BLaER1 treated with 17β-estradiol and CSF1 and Interleukin-3, amounts not matched to agents 10 nM and 100 nM (cell line): ENCODE measurements at regions not wholly inside any gene's neighbourhood (a gene's known extent, or its start where the extent isn't known, plus 50 kb on each side); places are given as distances from the start of the nearest gene placed in this dataset.

Experiments used
- H3K27ac ChIP-seq, 11 experiments: shearing (Covaris generic); formaldehyde crosslinking; 2 replicates each; pipeline ENCODE4 v1.8.1; 2022
- H3K27me3 ChIP-seq, 11 experiments: shearing (Covaris generic); formaldehyde crosslinking; 2 replicates each; pipeline ENCODE4 v1.8.1; 2022
- H3K36me3 ChIP-seq, 11 experiments: shearing (Covaris generic); formaldehyde crosslinking; 2 replicates each; pipeline ENCODE4 v1.8.1; 2022
- H3K4me1 ChIP-seq, 10 experiments: shearing (Covaris generic); formaldehyde crosslinking; 2 replicates each; pipeline ENCODE4 v1.8.1; 2022
- H3K4me2 ChIP-seq, 11 experiments: shearing (Covaris generic); formaldehyde crosslinking; 2 replicates each; pipeline ENCODE4 v1.8.1; 2022
- H3K4me3 ChIP-seq, 10 experiments: shearing (Covaris generic); formaldehyde crosslinking; 2 replicates each; pipeline ENCODE4 v1.8.1; 2022
- H3K9ac ChIP-seq, 11 experiments: shearing (Covaris generic); formaldehyde crosslinking; 2 replicates each; pipeline ENCODE4 v1.8.1; 2022
- H3K9me3 ChIP-seq, 11 experiments: shearing (Covaris generic); formaldehyde crosslinking; replicated peaks in 1 of 11; 2 replicates each; pipeline ENCODE4 v1.8.1; 2022
- H4K20me1 ChIP-seq, 11 experiments: shearing (Covaris generic); formaldehyde crosslinking; 2 replicates each; pipeline ENCODE4 v1.8.1; 2022
- Cebpa-rat ChIP-seq, 11 experiments: shearing (Covaris generic); IDR thresholded peaks; 2 replicates each; pipeline ENCODE4 v1.8.1; 2022

DNA sequence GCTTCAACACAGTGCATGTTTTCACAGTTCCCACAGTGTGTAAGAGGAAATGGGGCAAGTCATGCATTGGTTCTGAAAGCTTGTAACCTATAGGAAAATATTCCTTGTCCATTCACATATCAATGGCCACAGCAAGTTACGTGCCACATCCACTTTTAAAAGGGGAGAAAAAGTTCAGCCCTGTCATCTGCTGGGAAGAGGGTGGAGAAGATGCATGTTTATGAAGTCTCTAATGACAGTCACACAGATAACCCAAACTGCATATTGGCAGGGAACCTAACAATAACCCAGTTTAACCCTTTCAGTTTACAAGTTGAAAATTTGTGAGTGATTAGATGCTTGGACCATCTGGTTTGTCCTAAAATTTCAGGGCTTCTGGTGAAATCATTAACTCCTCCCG, 159.3 kb downstream of the MTRR start:
- H3K4me2 ChIP-seq: no peak overlapping the region
- no peaks in the 10 kb centered on the region for H3K27me3 ChIP-seq
- no peaks in the 10 kb centered on the region for H3K36me3 ChIP-seq
- H3K9me3 ChIP-seq: peaks cover 0 to 6% (median 0%) of the 10 kb centered on the region in 11 experiments; a peak in 5 of 22 replicates
- H4K20me1 ChIP-seq: no peaks in the 10 kb centered on the region
- no peak overlapping the region for H3K4me3 ChIP-seq
- H3K9ac ChIP-seq: no peak overlapping the region
- TF ChIP-seq Cebpa-rat (IDR thresholded peaks at IDR 0.05): no peak
- H3K4me1 ChIP-seq: no peaks in the 10 kb centered on the region
- H3K27ac ChIP-seq: no peak overlapping the region

DNA sequence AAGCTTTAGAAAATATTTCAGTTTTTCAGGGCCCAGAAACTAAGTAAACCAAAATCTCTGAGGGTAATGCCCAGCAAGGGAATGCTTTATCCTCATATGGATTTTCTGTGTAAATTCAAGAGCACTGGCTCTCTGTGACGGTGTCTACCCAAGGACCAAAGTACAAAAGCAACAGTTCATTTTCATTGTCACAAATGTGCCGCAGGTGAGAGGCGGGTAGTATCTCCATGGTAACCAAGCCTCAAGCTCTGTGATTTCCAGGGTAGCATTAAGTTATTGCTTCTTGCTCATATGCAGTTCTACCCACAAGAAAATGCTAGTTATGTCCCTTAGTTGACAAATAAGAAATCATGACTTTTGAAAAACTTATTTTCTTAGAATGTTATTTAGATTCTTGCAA, 164.3 kb downstream of the MTRR start:
- no peak for TF ChIP-seq Cebpa-rat (IDR thresholded peaks at IDR 0.05)
- H3K27ac ChIP-seq: no peak overlapping the region
- H3K4me2 ChIP-seq: no peak overlapping the region
- no peak overlapping the region for H3K9ac ChIP-seq
- no peaks in the 10 kb centered on the region for H3K4me1 ChIP-seq
- H4K20me1 ChIP-seq: no peaks in the 10 kb centered on the region
- peaks cover 0 to 21% (median 10%) of the 10 kb centered on the region in 11 experiments; a peak in 14 of 22 replicates for H3K9me3 ChIP-seq
- H3K4me3 ChIP-seq: no peak overlapping the region
- H3K27me3 ChIP-seq: no peaks in the 10 kb centered on the region
- H3K36me3 ChIP-seq: no peaks in the 10 kb centered on the region

DNA sequence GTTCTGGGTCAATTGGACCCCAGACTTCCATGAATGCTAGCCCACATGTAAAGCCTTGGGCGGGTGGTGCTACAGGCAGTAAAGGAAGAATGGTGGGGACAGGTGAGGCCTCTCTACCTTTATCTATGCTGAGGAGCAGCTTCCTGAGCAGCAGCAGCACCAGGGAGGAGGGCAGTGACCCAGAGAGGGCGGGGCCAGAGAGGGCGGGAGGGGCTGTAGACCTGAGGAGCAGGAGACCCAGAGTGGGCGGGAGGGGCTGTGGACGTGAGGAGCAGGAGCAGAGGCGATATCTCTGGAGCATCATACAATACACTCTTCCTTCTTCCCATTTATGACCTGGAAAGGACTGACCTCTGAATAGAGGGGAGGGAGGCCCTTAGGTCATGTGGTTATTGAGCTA, 165.9 kb downstream of the MTRR start:
- no peak overlapping the region for H3K9ac ChIP-seq
- no peak overlapping the region for H3K4me3 ChIP-seq
- no peaks in the 10 kb centered on the region for H3K36me3 ChIP-seq
- no peak for TF ChIP-seq Cebpa-rat (IDR thresholded peaks at IDR 0.05)
- no peaks in the 10 kb centered on the region for H3K27me3 ChIP-seq
- H3K9me3 ChIP-seq: peaks cover 0 to 21% (median 12%) of the 10 kb centered on the region in 11 experiments; a peak in 14 of 22 replicates
- no peak overlapping the region for H3K4me2 ChIP-seq
- H3K4me1 ChIP-seq: no peaks in the 10 kb centered on the region
- H3K27ac ChIP-seq: no peak overlapping the region
- no peaks in the 10 kb centered on the region for H4K20me1 ChIP-seq

DNA sequence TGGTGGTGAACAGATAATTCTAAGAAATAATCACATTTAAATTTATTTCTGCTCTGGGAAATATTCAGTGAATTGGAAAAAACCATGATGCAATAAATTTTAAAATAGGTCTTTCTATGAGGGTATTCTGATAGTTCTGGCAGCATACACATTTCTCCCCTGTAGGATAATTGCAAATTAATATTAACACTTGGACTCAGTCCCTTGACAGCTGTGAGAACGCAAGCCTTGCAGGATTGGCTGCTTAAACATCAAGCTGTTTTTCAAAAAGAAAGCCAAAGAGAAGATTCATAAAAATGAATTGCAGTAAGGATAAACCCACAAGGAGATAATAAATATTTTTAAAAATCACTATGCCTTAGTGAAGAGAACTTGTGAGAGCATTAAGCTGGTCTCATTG, 180.0 kb downstream of the MTRR start:
- Histone ChIP-seq H3K4me2 (no peak overlapping the region), H3K27ac (no peak overlapping the region)
- no peak for TF ChIP-seq Cebpa-rat (IDR thresholded peaks at IDR 0.05)

DNA sequence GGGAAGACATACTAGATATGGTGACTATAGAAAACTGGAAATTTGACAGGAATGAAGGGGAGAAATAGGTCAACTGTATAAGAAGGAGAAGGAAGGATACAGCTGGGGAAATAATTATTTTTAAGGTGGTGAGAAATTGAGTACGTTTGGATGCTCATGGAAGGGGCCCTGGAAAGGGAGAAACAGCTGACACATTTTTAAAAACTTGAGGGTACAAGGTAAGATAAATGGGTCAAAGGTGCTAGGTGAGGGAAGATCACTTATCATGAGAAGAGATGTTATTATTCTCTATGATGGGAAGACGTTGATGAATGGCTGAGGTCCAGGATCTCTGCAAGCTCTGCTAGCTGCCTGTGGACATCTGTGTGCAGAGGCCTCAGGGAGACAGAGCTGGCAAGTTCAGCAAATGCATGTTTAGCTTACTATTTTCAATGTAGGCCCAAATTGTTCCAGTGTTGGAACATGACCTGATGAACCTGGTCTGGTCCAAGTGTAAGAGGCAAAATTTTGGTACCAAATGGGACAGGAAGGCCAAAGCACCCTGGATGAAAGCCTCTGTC, 181.7 kb downstream of the MTRR start:
- no peak overlapping the region for H3K4me3 ChIP-seq
- H3K27me3 ChIP-seq: no peaks in the 10 kb centered on the region
- TF ChIP-seq Cebpa-rat (IDR thresholded peaks at IDR 0.05): no peak
- no peaks in the 10 kb centered on the region for H4K20me1 ChIP-seq
- H3K27ac ChIP-seq: no peak overlapping the region
- no peaks in the 10 kb centered on the region for H3K36me3 ChIP-seq
- H3K4me1 ChIP-seq: no peaks in the 10 kb centered on the region
- no peak overlapping the region for H3K4me2 ChIP-seq
- no peak overlapping the region for H3K9ac ChIP-seq
- H3K9me3 ChIP-seq: peaks cover 0 to 14% (median 2%) of the 10 kb centered on the region in 11 experiments; a peak in 7 of 22 replicates

More for the DNA sequence above, 180.0 kb downstream of the MTRR start:
- Histone ChIP-seq H3K36me3 (no peaks in the 10 kb centered on the region), H3K9ac (no peak overlapping the region), H3K9me3 (peaks cover 0 to 26% (median 5%) of the 10 kb centered on the region in 11 experiments; a peak in 9 of 22 replicates), H4K20me1 (no peaks in the 10 kb centered on the region), H3K4me1 (no peaks in the 10 kb centered on the region), H3K27me3 (no peaks in the 10 kb centered on the region), H3K4me3 (no peak overlapping the region)

DNA sequence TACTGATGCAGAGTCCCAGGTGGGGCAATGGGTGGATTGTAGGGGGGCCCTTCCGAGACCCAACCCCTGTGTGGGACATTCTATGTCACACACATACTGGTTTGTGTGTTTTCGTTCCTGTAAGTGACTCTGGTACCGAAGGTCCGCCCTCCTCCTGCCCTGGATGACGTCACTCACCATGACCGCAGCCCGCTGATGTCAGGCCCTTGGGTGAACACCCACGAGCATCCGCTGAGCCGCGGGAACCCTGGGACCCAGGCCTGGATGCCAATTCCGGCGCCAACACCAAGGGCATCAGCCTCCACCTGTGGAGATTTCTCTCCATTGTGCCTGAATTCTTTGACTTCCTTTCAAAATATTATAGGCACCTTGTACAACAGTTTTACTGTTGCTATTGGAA, 184.3 kb downstream of the MTRR start:
- TF ChIP-seq Cebpa-rat (IDR thresholded peaks at IDR 0.05): no peak
- H3K9me3 ChIP-seq: peaks cover 0 to 12% (median 0%) of the 10 kb centered on the region in 11 experiments; a peak in 4 of 22 replicates
- peaks cover 7 to 17% (median 10%) of the 10 kb centered on the region in 10 experiments; a peak in 19 of 20 replicates for H3K4me1 ChIP-seq
- no peak overlapping the region for H3K4me2 ChIP-seq
- H3K36me3 ChIP-seq: no peaks in the 10 kb centered on the region
- H4K20me1 ChIP-seq: no peaks in the 10 kb centered on the region
- H3K27ac ChIP-seq: no peak overlapping the region
- H3K4me3 ChIP-seq: no peak overlapping the region
- H3K27me3 ChIP-seq: 0 out of 22 replicates have a peak, but pooled peaks cover 0 to 2% (median 0%) of the 10 kb centered on the region in 11 experiments
- H3K9ac ChIP-seq: no peak overlapping the region

DNA sequence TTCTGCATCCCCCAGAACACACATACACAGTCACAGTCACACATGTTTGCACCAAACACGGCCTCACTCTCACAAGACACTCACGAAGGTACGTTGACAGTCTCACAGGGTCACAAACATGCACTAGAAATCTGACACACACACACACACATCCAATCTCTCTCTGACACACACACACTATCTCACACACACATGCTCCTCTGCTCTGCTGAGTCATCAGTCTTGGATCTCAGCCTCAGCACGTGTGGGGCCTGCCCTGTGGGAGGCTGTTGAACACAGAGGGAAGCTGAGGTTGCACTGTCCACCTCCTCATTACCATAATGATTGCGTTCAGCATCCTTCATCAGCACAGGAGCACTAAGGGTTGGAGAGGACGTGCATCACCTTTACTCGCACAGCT, 188.8 kb downstream of the MTRR start:
- no peaks in the 10 kb centered on the region for H4K20me1 ChIP-seq
- H3K27ac ChIP-seq: peak overlapping the region in 7 of 11 experiments; percentile 69 to 85 (median 79); a peak in 10 of 22 replicates
- H3K27me3 ChIP-seq: peaks cover 0 to 9% (median 0%) of the 10 kb centered on the region in 11 experiments; a peak in 4 of 22 replicates
- peaks cover 44 to 60% (median 48%) of the 10 kb centered on the region in 10 experiments for H3K4me1 ChIP-seq
- peak overlapping the region; percentile 18 to 96 (median 93); a peak in 20 of 22 replicates for H3K4me2 ChIP-seq
- H3K9ac ChIP-seq: peak overlapping the region in 1 of 11 experiments; percentile 77; a peak in 2 of 22 replicates
- no peak for TF ChIP-seq Cebpa-rat (IDR thresholded peaks at IDR 0.05)
- H3K36me3 ChIP-seq: no peaks in the 10 kb centered on the region
- H3K9me3 ChIP-seq: peaks cover 0 to 7% (median 0%) of the 10 kb centered on the region in 11 experiments; a peak in 2 of 22 replicates
- no peak overlapping the region for H3K4me3 ChIP-seq

DNA sequence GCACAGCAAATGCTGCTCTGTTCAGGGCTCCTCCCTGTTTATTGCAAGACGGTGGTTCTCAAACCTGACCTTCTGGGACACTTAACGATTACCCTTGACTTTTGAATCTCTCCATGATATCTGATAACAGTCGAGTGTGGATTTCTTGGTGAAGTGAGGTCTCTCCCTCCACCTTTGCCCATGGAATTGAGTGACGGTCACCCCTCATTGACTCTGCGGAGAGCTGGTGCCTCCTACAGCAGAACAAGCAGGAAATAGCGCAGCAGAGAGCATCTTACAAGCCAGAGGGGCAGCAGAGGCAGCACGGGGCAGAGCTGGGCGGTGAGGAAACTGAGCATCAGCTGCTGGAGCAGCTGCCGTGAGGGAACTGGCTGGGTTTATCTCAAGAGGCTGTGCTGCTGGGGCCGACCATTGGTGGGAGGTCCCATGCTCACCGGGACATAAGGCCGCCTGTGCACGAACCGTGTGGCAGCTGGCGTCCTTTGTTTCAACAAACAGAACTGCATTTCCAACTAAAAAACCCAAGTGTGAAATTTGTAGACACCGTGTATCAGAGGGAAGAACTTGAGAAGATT, 189.8 kb downstream of the MTRR start:
- H3K27ac ChIP-seq: peak overlapping the region in 9 of 11 experiments; percentile 9 to 85 (median 78); a peak in 16 of 22 replicates
- no peaks in the 10 kb centered on the region for H3K9me3 ChIP-seq
- TF ChIP-seq Cebpa-rat (IDR thresholded peaks at IDR 0.05): no peak
- peaks cover 0 to 9% (median 0%) of the 10 kb centered on the region in 11 experiments; a peak in 4 of 22 replicates for H3K27me3 ChIP-seq
- H3K9ac ChIP-seq: peak overlapping the region in 8 of 11 experiments; percentile 39 to 77 (median 64); a peak in 15 of 22 replicates
- peak overlapping the region; percentile 18 to 96 (median 93) for H3K4me2 ChIP-seq
- H4K20me1 ChIP-seq: no peaks in the 10 kb centered on the region
- H3K4me1 ChIP-seq: peaks cover 44 to 60% (median 48%) of the 10 kb centered on the region in 10 experiments
- H3K36me3 ChIP-seq: no peaks in the 10 kb centered on the region
- peak overlapping the region in 2 of 10 experiments; percentile 20 to 26; a peak in 5 of 20 replicates for H3K4me3 ChIP-seq

DNA sequence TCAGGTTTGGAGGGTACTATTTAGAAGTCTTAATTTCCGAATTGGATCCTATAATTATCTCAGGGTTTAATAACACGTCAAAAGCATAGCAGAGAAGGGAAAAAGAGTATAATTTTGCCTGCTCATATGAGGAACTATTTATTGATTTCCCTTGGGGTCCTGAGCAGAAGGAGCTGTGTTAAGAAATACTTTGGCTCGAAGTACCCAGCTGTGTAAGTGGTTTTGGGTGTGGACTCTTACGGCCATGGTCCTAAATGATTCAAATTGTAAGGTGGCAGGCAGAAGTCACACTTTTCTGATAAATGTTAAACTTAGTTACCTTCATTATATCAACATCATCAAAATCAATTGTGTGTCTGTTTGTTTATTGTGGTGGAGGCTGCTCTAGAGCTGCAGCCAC, 190.4 kb downstream of the MTRR start:
- no peaks in the 10 kb centered on the region for H4K20me1 ChIP-seq
- no peaks in the 10 kb centered on the region for H3K36me3 ChIP-seq
- TF ChIP-seq Cebpa-rat (IDR thresholded peaks at IDR 0.05): 0 out of 22 replicates have a peak, but pooled peaks of 1 of the 11 experiments have one; percentile 10
- H3K27me3 ChIP-seq: peaks cover 0 to 9% (median 0%) of the 10 kb centered on the region in 11 experiments; a peak in 4 of 22 replicates
- peak overlapping the region in 3 of 10 experiments; percentile 9 to 26 (median 20); a peak in 4 of 20 replicates for H3K4me3 ChIP-seq
- peak overlapping the region in 9 of 11 experiments; percentile 33 to 85 (median 78); a peak in 17 of 22 replicates for H3K27ac ChIP-seq
- peak overlapping the region in 8 of 11 experiments; percentile 39 to 77 (median 64); a peak in 16 of 22 replicates for H3K9ac ChIP-seq
- H3K9me3 ChIP-seq: no peaks in the 10 kb centered on the region
- H3K4me1 ChIP-seq: peaks cover 44 to 60% (median 48%) of the 10 kb centered on the region in 10 experiments
- peak overlapping the region; percentile 47 to 96 (median 93); a peak in 21 of 22 replicates for H3K4me2 ChIP-seq
